ENCODE measurements at regions not wholly inside any gene's neighbourhood (a gene's known extent, or its start where the extent isn't known, plus 50 kb on each side); places are given as distances from the start of the nearest gene placed in this dataset.

GRCh38 chr3:165545059-165545458 lies 292.2 kb downstream of the BCHE start:
- TF ChIP-seq POLR2A (IDR thresholded peaks at IDR 0.05) (no peak), CTCF (IDR thresholded peaks at IDR 0.05) (no peak)

Data from thyroid gland (tissue), 4 donors.